Hematopoietic multipotent progenitor cell treated with erythropoietin and hydrocortisone succinate and interleukin-3 and kit ligand, for 15 days (in vitro differentiated cells): ENCODE measurements at regions not wholly inside any gene's neighbourhood (a gene's known extent, or its start where the extent isn't known, plus 50 kb on each side); places are given as distances from the start of the nearest gene placed in this dataset.
"Not testable (repeated sequence)": the region's sequence is repeated elsewhere in the genome, so short reads cannot be mapped to it uniquely, and the experiment has no call there.

ENCODE experiments used
- DNase-seq: peaks from one replicate; pipeline ENCODE4 v3.0.0-alpha.2; 2015; ENCODE audit warnings: low spot score

- not testable (repeated sequence) for DNase-seq
These were observed 233.7 kb upstream of the NETO1 start for GRCh38 chr18:73101491-73101890.

- DNase-seq = no peak
These were observed 232.0 kb upstream of the NETO1 start for GRCh38 chr18:73099759-73100158.

GRCh38 chr18:73093687-73094250 is 226.0 kb upstream of the NETO1 start:
- no peak for DNase-seq

- DNase-seq = no peak
These were observed 220.7 kb upstream of the NETO1 start for GRCh38 chr18:73088445-73088844.

- no peak for DNase-seq
These were observed 219.6 kb upstream of the NETO1 start for GRCh38 chr18:73087282-73087977.

- DNase-seq = no peak
These were observed 212.1 kb upstream of the NETO1 start for GRCh38 chr18:73079920-73080319.

- DNase-seq = no peak
These were observed 193.0 kb upstream of the NETO1 start for GRCh38 chr18:73060666-73061288.

GRCh38 chr18:73059280-73059679 is 191.5 kb upstream of the NETO1 start:
- DNase-seq = no peak

- DNase-seq = no peak
These were observed 179.9 kb upstream of the NETO1 start for GRCh38 chr18:73047688-73048087.

- DNase-seq = no peak
These were observed 177.2 kb upstream of the NETO1 start for GRCh38 chr18:73045037-73045436.

GRCh38 chr18:73043611-73044010 is 175.8 kb upstream of the NETO1 start:
- DNase-seq = no peak

- no peak for DNase-seq
These were observed 175.4 kb upstream of the NETO1 start for GRCh38 chr18:73043211-73043610.

- no peak for DNase-seq
These were observed 172.5 kb upstream of the NETO1 start for GRCh38 chr18:73040247-73040646.

- no peak for DNase-seq
These were observed 170.5 kb upstream of the NETO1 start for GRCh38 chr18:73038336-73038735.

- DNase-seq = no peak
These were observed 156.2 kb upstream of the NETO1 start for GRCh38 chr18:73023975-73024374.

GRCh38 chr18:73009691-73010090 is 141.9 kb upstream of the NETO1 start:
- DNase-seq = no peak

GRCh38 chr18:73007915-73008308 is 140.1 kb upstream of the NETO1 start:
- no peak for DNase-seq

- DNase-seq = no peak
These were observed 139.6 kb upstream of the NETO1 start for GRCh38 chr18:73007195-73007914.

GRCh38 chr18:73006331-73006730 is 138.5 kb upstream of the NETO1 start:
- DNase-seq = no peak

GRCh38 chr18:73004260-73004659 is 136.5 kb upstream of the NETO1 start:
- no peak for DNase-seq

GRCh38 chr18:72999971-73000607 is 132.3 kb upstream of the NETO1 start:
- DNase-seq = no peak

- no peak for DNase-seq
These were observed 127.8 kb upstream of the NETO1 start for GRCh38 chr18:72995558-72995957.
